Spleen (tissue), 11 donors: ENCODE measurements at regions not wholly inside any gene's neighbourhood (a gene's known extent, or its start where the extent isn't known, plus 50 kb on each side); places are given as distances from the start of the nearest gene placed in this dataset.

ENCODE experiments used
- DNase-seq: peaks from one replicate; pipeline ENCODE4 v3.0.0-alpha.2; 2020
- H3K27ac ChIP-seq, 8 donors: fragments of 200-600 bp; sonication (generic) in 7 of 8; 1 replicate in 4 of 8; 2 replicates in 4 of 8; pipeline versions ENCODE4 v1.5.0 to v1.8.0; 2016 to 2021; ENCODE audit warnings: inconsistent platforms in 4 of 8, mild to moderate bottlenecking in 4 of 8, moderate library complexity in 1 of 8
- H3K27me3 ChIP-seq, 7 donors: fragments of 200-600 bp; sonication (generic) in 6 of 7; replicated peaks in 1 of 7; 1 replicate in 4 of 7; 2 replicates in 3 of 7; pipeline versions ENCODE4 v1.5.0 to v1.8.0; 2016 to 2021; ENCODE audit warnings: inconsistent platforms in 3 of 7, mild to moderate bottlenecking in 1 of 7
- H3K36me3 ChIP-seq, 6 donors: fragments of 200-600 bp; sonication (generic) in 5 of 6; 1 replicate in 4 of 6; 2 replicates in 2 of 6; pipeline versions ENCODE4 v1.5.0 to v1.8.0; 2016 to 2021; ENCODE audit warnings: inconsistent platforms in 2 of 6
- H3K4me1 ChIP-seq, 6 donors: fragments of 200-600 bp; sonication (generic) in 5 of 6; 1 replicate in 3 of 6; 2 replicates in 3 of 6; pipeline versions ENCODE4 v1.5.0 to v1.8.0; 2016 to 2021; ENCODE audit warnings: inconsistent platforms in 3 of 6
- H3K4me3 ChIP-seq, 8 donors: fragments of 200-600 bp; sonication (generic) in 7 of 8; 1 replicate in 4 of 8; 2 replicates in 4 of 8; pipeline versions ENCODE4 v1.5.0 to v1.8.0; 2016 to 2021; ENCODE audit warnings: inconsistent platforms in 4 of 8, mild to moderate bottlenecking in 4 of 8, moderate library complexity in 2 of 8
- H3K9me3 ChIP-seq, 8 donors: fragments of 200-600 bp; sonication (generic) in 7 of 8; 1 replicate in 4 of 8; 2 replicates in 4 of 8; pipeline versions ENCODE4 v1.5.0 to v1.8.0; 2016 to 2021; ENCODE audit warnings: inconsistent platforms in 4 of 8
- CTCF ChIP-seq, 11 experiments: fragments of 200-600 bp in 7 of 11; fragments of 450-650 bp in 4 of 11; sonication (generic) in 4 of 11; IDR thresholded peaks in 8 of 11; conservative IDR thresholded peaks in 3 of 11; 1 replicate in 7 of 11; 2 replicates in 4 of 11; pipeline versions ENCODE4 v1.4.0 to v1.8.0; 2016 to 2021; ENCODE audit warnings: antibody characterized with exemption in 11 of 11, inconsistent platforms in 4 of 11, mild to moderate bottlenecking in 1 of 11
- POLR2A ChIP-seq, 3 donors: fragments of 450-650 bp; IDR thresholded peaks; one replicate each; pipeline ENCODE4 v1.5.1; 2017; ENCODE audit warnings: antibody characterized with exemption in 3 of 3, mild to moderate bottlenecking in 1 of 3
- POLR2AphosphoS5 ChIP-seq, 3 donors: sonication (generic); formaldehyde crosslinking; IDR thresholded peaks; one replicate each; pipeline ENCODE4 v1.5.1; 2017; ENCODE audit warnings: antibody characterized with exemption in 3 of 3
- WGBS, 5 donors: extraction: QIAGEN DNeasy Blood & Tissue Kit in 3 of 5; methylation state at CpG; one replicate each; pipeline versions ENCODE4 v1.1.5 to v1.1.7; 2013 to 2018; 5-methylcytosine and 5-hydroxymethylcytosine counted together
- intact Hi-C: fragments of 100-400 bp; cut with DNase I; formaldehyde crosslinking; loops from one replicate; pipeline ENCODE4 v1.15.0; 2023; ENCODE audit warnings: low total_unique reads
- donor health status: healthy with polysubstance abuse.
- donor health status: DM: no; HTN: no; CAD: no; lungs with moderate emphysema.
- donor health status: DM: no; HTN: no; CAD: no.
- donor health status: Bipolar disorder and iron deficiency.
- donor health status: healthy.
- donor health status: DM: no; HTN: no; CAD: no.
- donor health status: DM: yes; HTN: yes; CAD: no.

GRCh38 chr2:151030663-151031230 is 230.9 kb downstream of the RBM43 start:
- Histone ChIP-seq H3K27ac (no peak overlapping the region), H3K36me3 (no peaks in the 10 kb centered on the region), H3K4me3 (no peak overlapping the region), H3K4me1 (peaks cover 0 to 14% (median 0%) of the 10 kb centered on the region in 6 donors), H3K27me3 (no peaks in the 10 kb centered on the region), H3K9me3 (no peaks in the 10 kb centered on the region)
- TF ChIP-seq CTCF (IDR thresholded peaks at IDR 0.05 in 8 of 11, conservative IDR thresholded peaks at IDR 0.05 in 3 of 11) (no peak), POLR2A (IDR thresholded peaks at IDR 0.05) (no peak), POLR2AphosphoS5 (IDR thresholded peaks at IDR 0.05) (no peak)
- intact Hi-C loops, result no loop called here
- DNase-seq, result no peak
- 81 to 90% (median 88%) methylated on average over 8 of the region's 8 CpGs for WGBS, 5 donors

- DNase-seq, result no peak
- H3K9me3 ChIP-seq, result no peaks in the 10 kb centered on the region
- H3K27me3 ChIP-seq, result no peaks in the 10 kb centered on the region
- H3K36me3 ChIP-seq, result no peaks in the 10 kb centered on the region
- WGBS, 5 donors, result 70 to 77% (median 70%) methylated on average over 4 of the region's 4 CpGs
- H3K27ac ChIP-seq, result peak overlapping the region in 5 of 8 donors; percentile 12 to 67 (median 40)
- TF ChIP-seq POLR2A (IDR thresholded peaks at IDR 0.05), result no peak
- TF ChIP-seq POLR2AphosphoS5 (IDR thresholded peaks at IDR 0.05), result no peak
- no peak for TF ChIP-seq CTCF (IDR thresholded peaks at IDR 0.05 in 8 of 11, conservative IDR thresholded peaks at IDR 0.05 in 3 of 11)
- intact Hi-C loops, result no loop called here
- no peak overlapping the region for H3K4me3 ChIP-seq
- peaks cover 0 to 14% (median 0%) of the 10 kb centered on the region in 6 donors for H3K4me1 ChIP-seq
These were observed 232.1 kb downstream of the RBM43 start for GRCh38 chr2:151029406-151030157.

DNA sequence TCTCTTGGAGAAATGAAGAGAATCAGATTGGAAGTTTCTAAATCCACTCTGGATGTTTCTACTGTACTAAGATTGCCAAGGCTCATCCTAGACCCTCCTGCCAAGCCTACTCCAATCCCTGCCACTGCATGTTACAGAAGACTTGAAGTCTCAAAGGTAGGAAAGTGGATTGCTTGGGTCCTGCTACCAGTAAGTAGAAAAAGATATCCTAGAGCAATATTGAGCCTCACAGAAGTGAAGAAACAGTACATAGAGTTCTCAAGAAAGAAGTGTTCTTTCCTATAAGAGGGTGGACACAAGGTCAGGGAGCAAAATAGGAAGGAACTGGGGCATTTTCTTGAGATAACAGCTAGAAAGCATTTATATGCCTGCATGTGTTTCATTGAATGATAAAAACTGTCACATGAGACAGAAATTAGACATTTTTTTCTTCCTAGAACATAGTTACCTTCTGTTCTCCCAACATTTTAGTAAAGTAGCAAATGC is 232.9 kb downstream of the RBM43 start:
- Histone ChIP-seq H3K9me3 (no peaks in the 10 kb centered on the region), H3K27ac (peak overlapping the region in 5 of 8 donors; percentile 12 to 67 (median 52)), H3K4me1 (peaks cover 0 to 14% (median 0%) of the 10 kb centered on the region in 6 donors), H3K36me3 (no peaks in the 10 kb centered on the region), H3K4me3 (no peak overlapping the region), H3K27me3 (no peaks in the 10 kb centered on the region)
- intact Hi-C loops, result no loop called here
- no peak for TF ChIP-seq POLR2AphosphoS5 (IDR thresholded peaks at IDR 0.05)
- no peak for TF ChIP-seq CTCF (IDR thresholded peaks at IDR 0.05 in 8 of 11, conservative IDR thresholded peaks at IDR 0.05 in 3 of 11)
- no peak for TF ChIP-seq POLR2A (IDR thresholded peaks at IDR 0.05)
- no peak for DNase-seq

DNA sequence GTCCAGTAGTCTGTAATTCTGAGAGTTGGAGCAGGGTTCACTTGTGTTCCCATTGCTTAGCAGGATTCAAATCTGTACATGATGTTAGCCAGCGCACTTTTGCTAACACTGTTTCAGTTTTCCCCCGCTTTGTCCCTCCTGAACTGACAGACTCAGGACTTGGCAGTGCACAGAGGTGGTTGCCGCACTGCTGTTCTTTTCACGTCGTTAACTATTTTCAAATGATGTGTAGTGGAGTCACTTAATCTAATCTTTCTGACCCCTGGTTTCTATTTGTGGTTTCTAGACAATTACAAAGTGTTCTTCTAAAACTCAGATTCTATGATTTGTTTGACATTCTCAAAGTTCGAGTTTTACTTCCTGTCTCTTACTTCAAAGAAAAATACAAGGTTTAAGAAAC is 234.5 kb downstream of the RBM43 start:
- 57 to 65% (median 63%) methylated on average over 6 of the region's 6 CpGs for WGBS, 5 donors
- intact Hi-C loops, result no loop called here
- H3K4me1 ChIP-seq, result peaks cover 0 to 14% (median 0%) of the 10 kb centered on the region in 6 donors
- no peak for TF ChIP-seq POLR2AphosphoS5 (IDR thresholded peaks at IDR 0.05)
- no peak for TF ChIP-seq CTCF (IDR thresholded peaks at IDR 0.05 in 8 of 11, conservative IDR thresholded peaks at IDR 0.05 in 3 of 11)
- no peak for TF ChIP-seq POLR2A (IDR thresholded peaks at IDR 0.05)
- DNase-seq, result no peak
- H3K27ac ChIP-seq, result peak overlapping the region in 4 of 8 donors; percentile 45 to 67 (median 56)
- no peaks in the 10 kb centered on the region for H3K9me3 ChIP-seq
- no peaks in the 10 kb centered on the region for H3K36me3 ChIP-seq
- peaks cover 0 to 3% (median 0%) of the 10 kb centered on the region in 7 donors for H3K27me3 ChIP-seq
- no peak overlapping the region for H3K4me3 ChIP-seq
